GM23248 (cell line): ENCODE measurements at regions not wholly inside any gene's neighbourhood (a gene's known extent, or its start where the extent isn't known, plus 50 kb on each side); places are given as distances from the start of the nearest gene placed in this dataset.

ENCODE experiments used
- DNase-seq: peaks from one replicate; pipeline ENCODE4 v3.0.0-alpha.2; 2015
- H2AFZ ChIP-seq: fragments of 200-600 bp; sonication (generic); 2 replicates; pipeline ENCODE4 v1.6.1; 2016; ENCODE audit warnings: antibody characterized with exemption
- H3F3A ChIP-seq: fragments of 200-600 bp; sonication (generic); 2 replicates; pipeline ENCODE4 v1.6.1; 2016; ENCODE audit warnings: mild to moderate bottlenecking, antibody characterized with exemption, mixed run types; ENCODE audit not compliant: insufficient read depth
- H3K27ac ChIP-seq: fragments of 200-600 bp; sonication (generic); 2 replicates; pipeline ENCODE4 v1.5.1; 2016; ENCODE audit warnings: mild to moderate bottlenecking
- H3K27me3 ChIP-seq: fragments of 200-600 bp; sonication (generic); replicated peaks from 2 replicates; pipeline ENCODE4 v1.6.1; 2016; ENCODE audit warnings: mild to moderate bottlenecking; ENCODE audit not compliant: insufficient read depth
- H3K36me3 ChIP-seq: fragments of 200-600 bp; sonication (generic); 2 replicates; pipeline ENCODE4 v1.6.1; 2016; ENCODE audit warnings: low read depth, mild to moderate bottlenecking
- H3K4me1 ChIP-seq: fragments of 200-600 bp; sonication (generic); 2 replicates; pipeline ENCODE4 v1.6.1; 2016; ENCODE audit warnings: mild to moderate bottlenecking; ENCODE audit not compliant: insufficient read depth
- H3K4me2 ChIP-seq: fragments of 200-600 bp; sonication (generic); one replicate; pipeline ENCODE4 v1.6.1; 2016; ENCODE audit warnings: mild to moderate bottlenecking; ENCODE audit not compliant: unreplicated experiment
- H3K4me3 ChIP-seq: fragments of 200-600 bp; sonication (generic); 2 replicates; pipeline ENCODE4 v1.5.1; 2016; ENCODE audit warnings: mild to moderate bottlenecking
- H3K79me2 ChIP-seq: fragments of 200-600 bp; sonication (generic); 2 replicates; pipeline ENCODE4 v1.6.1; 2016; ENCODE audit warnings: mild to moderate bottlenecking; ENCODE audit not compliant: insufficient read depth
- H3K9ac ChIP-seq: fragments of 200-600 bp; sonication (generic); 2 replicates; pipeline ENCODE4 v1.6.1; 2016; ENCODE audit warnings: mild to moderate bottlenecking
- H3K9me2 ChIP-seq: fragments of 200-600 bp; sonication (generic); 2 replicates; pipeline ENCODE4 v1.6.1; 2016; ENCODE audit warnings: mixed run types, mild to moderate bottlenecking, moderate library complexity; ENCODE audit not compliant: insufficient read depth
- H3K9me3 ChIP-seq: fragments of 200-600 bp; sonication (generic); one replicate; pipeline ENCODE4 v1.6.1; 2017; ENCODE audit warnings: low read depth
- H4K20me1 ChIP-seq: fragments of 200-600 bp; sonication (generic); 2 replicates; pipeline ENCODE4 v1.6.0; 2016; ENCODE audit not compliant: insufficient read depth
- EZH2 ChIP-seq: fragments of 200-600 bp; sonication (generic); IDR thresholded peaks from 2 replicates; pipeline ENCODE4 v1.6.1; 2018; ENCODE audit warnings: antibody characterized with exemption, mild to moderate bottlenecking; ENCODE audit not compliant: insufficient read depth, poor library complexity, severe bottlenecking
- EZH2phosphoT487 ChIP-seq: fragments of 200-600 bp; sonication (generic); IDR thresholded peaks from 2 replicates; pipeline ENCODE4 v1.6.1; 2018; ENCODE audit warnings: antibody characterized with exemption, moderate library complexity, mild to moderate bottlenecking, low read depth; ENCODE audit not compliant: insufficient read depth
- WGBS, 2 experiments: methylation state at CpG; one replicate each; pipeline ENCODE4 v1.1.6; 2015 to 2017; ENCODE audit warnings: low lambda C conversion rate in 2 of 2, low coverage in 1 of 2; ENCODE audit errors: missing lambda C conversion rate in 2 of 2; 5-methylcytosine and 5-hydroxymethylcytosine counted together
- in situ Hi-C: fragments of 300-500 bp; cut with MboI; formaldehyde crosslinking; loops from 2 replicates; pipeline ENCODE4 v1.15.0; 2020

DNA sequence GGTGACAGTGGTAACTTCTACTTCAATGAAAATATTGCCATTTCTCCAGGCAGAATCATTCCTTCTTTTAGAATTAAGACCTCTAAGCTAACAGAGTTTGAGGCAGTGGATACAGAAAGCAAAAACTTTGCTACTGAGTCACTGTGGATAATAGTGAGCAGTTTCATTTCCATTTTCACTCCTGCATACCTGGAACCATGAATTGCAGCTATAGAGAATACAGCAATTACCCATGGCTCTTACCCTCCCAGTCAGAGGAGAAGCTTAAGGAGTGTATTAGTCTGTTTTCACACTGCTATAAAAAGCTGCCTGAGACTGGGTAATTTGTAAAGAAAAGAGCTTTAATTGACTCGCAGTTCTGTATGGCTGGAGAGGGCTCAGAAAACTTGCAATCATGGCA lies 531.4 kb upstream of the CNTNAP5 start:
- H3F3A ChIP-seq: no peaks in the 10 kb centered on the region
- H3K4me2 ChIP-seq: no peak overlapping the region
- H3K27ac ChIP-seq: no peak overlapping the region
- no peaks in the 10 kb centered on the region for H3K36me3 ChIP-seq
- H3K27me3 ChIP-seq: no peaks in the 10 kb centered on the region
- H3K9me2 ChIP-seq: no peaks in the 10 kb centered on the region
- H4K20me1 ChIP-seq: no peaks in the 10 kb centered on the region
- no peak overlapping the region for H3K9ac ChIP-seq
- no peak for TF ChIP-seq EZH2phosphoT487
- TF ChIP-seq EZH2: no peak
- 17 to 33% methylated on average over 1 of the region's 1 CpG for WGBS, 2 experiments
- H3K4me1 ChIP-seq: no peaks in the 10 kb centered on the region
- no peaks in the 10 kb centered on the region for H3K79me2 ChIP-seq
- in situ Hi-C loops: no loop called here
- no peak overlapping the region for H3K4me3 ChIP-seq
- no peak overlapping the region for H2AFZ ChIP-seq
- no peak for DNase-seq
- no peaks in the 10 kb centered on the region for H3K9me3 ChIP-seq

DNA sequence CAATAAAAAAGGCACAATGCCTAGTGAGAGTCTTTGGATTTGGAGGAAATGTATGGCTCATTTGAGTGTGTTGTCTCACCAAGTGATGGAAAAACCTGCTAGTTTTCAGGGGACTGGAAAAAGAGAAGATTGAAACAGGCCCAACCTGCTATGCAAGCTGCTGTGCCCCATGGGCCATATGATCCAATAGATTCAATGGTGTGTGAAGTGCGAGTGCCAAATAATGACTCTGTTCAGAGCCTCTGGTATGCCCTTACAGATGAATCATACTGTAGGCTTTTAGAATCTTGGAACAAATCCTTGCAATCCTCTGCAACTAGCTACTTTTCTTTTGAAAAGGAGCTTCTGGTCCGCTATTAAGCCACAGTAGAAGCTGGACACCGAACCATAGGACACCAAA lies 529.8 kb upstream of the CNTNAP5 start:
- Histone ChIP-seq H3F3A (no peaks in the 10 kb centered on the region), H3K36me3 (no peaks in the 10 kb centered on the region), H3K9me2 (no peaks in the 10 kb centered on the region), H3K9me3 (no peaks in the 10 kb centered on the region), H2AFZ (no peak overlapping the region), H3K27me3 (no peaks in the 10 kb centered on the region), H3K9ac (no peak overlapping the region), H3K4me1 (no peaks in the 10 kb centered on the region), H3K4me3 (no peak overlapping the region), H4K20me1 (no peaks in the 10 kb centered on the region), H3K27ac (no peak overlapping the region), H3K4me2 (no peak overlapping the region), H3K79me2 (no peaks in the 10 kb centered on the region)
- TF ChIP-seq EZH2 (no peak), EZH2phosphoT487 (no peak)
- no peak for DNase-seq
- in situ Hi-C loops: no loop called here
- WGBS, 2 experiments: 30 to 39% methylated on average over 3 of the region's 3 CpGs

DNA sequence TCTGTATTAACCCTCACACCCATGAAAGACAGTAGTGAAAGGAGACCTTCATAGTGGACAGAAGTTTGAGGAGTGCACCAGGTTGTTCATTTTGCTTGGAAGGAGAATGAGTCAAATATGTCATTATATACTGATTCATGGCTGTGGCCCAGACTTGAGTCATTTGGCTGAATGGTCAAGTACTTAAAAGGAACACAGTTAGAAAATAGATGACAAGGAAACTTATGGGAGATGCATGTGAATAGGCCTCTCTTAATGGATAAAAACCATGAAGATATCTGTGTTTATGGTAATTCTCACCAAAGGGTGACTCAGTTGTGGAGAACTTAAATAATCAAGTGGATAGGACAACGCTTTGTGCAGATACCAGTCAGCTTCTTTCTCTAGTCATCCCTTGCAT lies 524.7 kb upstream of the CNTNAP5 start:
- H3K4me3 ChIP-seq: no peak overlapping the region
- in situ Hi-C loops: no loop called here
- 10 to 18% methylated on average over 1 of the region's 1 CpG for WGBS, 2 experiments

GRCh38 chr2:123500988-123501387 lies 524.1 kb upstream of the CNTNAP5 start:
- Histone ChIP-seq H4K20me1 (no peaks in the 10 kb centered on the region), H2AFZ (no peak overlapping the region), H3K27me3 (no peaks in the 10 kb centered on the region), H3K4me2 (no peak overlapping the region), H3K79me2 (no peaks in the 10 kb centered on the region), H3F3A (no peaks in the 10 kb centered on the region), H3K36me3 (no peaks in the 10 kb centered on the region), H3K4me1 (no peaks in the 10 kb centered on the region), H3K9me3 (no peaks in the 10 kb centered on the region), H3K9me2 (no peaks in the 10 kb centered on the region), H3K9ac (no peak overlapping the region), H3K27ac (no peak overlapping the region), H3K4me3 (no peak overlapping the region)
- DNase-seq: no peak
- no peak for TF ChIP-seq EZH2phosphoT487
- TF ChIP-seq EZH2: no peak
- 26 to 46% methylated on average over 2 of the region's 2 CpGs for WGBS, 2 experiments
- in situ Hi-C loops: no loop called here

More for the DNA sequence above, 524.7 kb upstream of the CNTNAP5 start:
- Histone ChIP-seq H3K4me1 (no peaks in the 10 kb centered on the region), H3K27me3 (no peaks in the 10 kb centered on the region), H4K20me1 (no peaks in the 10 kb centered on the region), H3K27ac (no peak overlapping the region), H3K9me3 (no peaks in the 10 kb centered on the region), H3K36me3 (no peaks in the 10 kb centered on the region), H3K4me2 (no peak overlapping the region), H3K9me2 (no peaks in the 10 kb centered on the region), H2AFZ (no peak overlapping the region), H3K79me2 (no peaks in the 10 kb centered on the region), H3K9ac (no peak overlapping the region), H3F3A (no peaks in the 10 kb centered on the region)
- no peak for TF ChIP-seq EZH2phosphoT487
- TF ChIP-seq EZH2: no peak
- DNase-seq: no peak

DNA sequence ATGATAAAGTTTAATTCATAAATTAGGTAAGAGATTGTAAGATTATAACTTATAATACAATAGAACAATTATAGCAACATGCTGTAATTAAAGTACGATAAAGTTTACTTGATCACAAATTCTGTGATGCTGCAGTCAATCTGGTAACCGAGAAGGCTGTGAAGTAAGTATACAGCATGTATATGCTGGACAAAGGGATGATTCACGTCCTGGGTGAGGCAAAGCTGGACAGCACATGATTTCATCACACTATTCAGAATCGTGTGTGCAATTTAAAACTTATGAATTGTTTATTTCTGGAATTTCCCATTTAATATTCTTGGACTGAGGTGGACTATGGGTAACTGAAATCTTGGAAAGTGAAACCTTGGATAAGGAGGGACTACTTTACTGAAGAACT lies 522.2 kb upstream of the CNTNAP5 start:
- no peaks in the 10 kb centered on the region for H3K27me3 ChIP-seq
- H2AFZ ChIP-seq: no peak overlapping the region
- no peaks in the 10 kb centered on the region for H3K9me3 ChIP-seq
- H3K9me2 ChIP-seq: no peaks in the 10 kb centered on the region
- H3K9ac ChIP-seq: no peak overlapping the region
- H3K79me2 ChIP-seq: no peaks in the 10 kb centered on the region
- TF ChIP-seq EZH2phosphoT487: no peak
- TF ChIP-seq EZH2: no peak
- H3K27ac ChIP-seq: no peak overlapping the region
- no peak overlapping the region for H3K4me3 ChIP-seq
- H3K4me1 ChIP-seq: no peaks in the 10 kb centered on the region
- no peak for DNase-seq
- in situ Hi-C loops: no loop called here
- no peaks in the 10 kb centered on the region for H3K36me3 ChIP-seq
- no peaks in the 10 kb centered on the region for H3F3A ChIP-seq
- no peaks in the 10 kb centered on the region for H4K20me1 ChIP-seq
- no peak overlapping the region for H3K4me2 ChIP-seq
- 31 to 32% methylated on average over 4 of the region's 4 CpGs for WGBS, 2 experiments
